ENCODE measurements at regions not wholly inside any gene's neighbourhood (a gene's known extent, or its start where the extent isn't known, plus 50 kb on each side); places are given as distances from the start of the nearest gene placed in this dataset.

- Histone ChIP-seq H3K9me3 (no peaks in the 10 kb centered on the region), H3K27me3 (no peaks in the 10 kb centered on the region), H3K36me3 (no peaks in the 10 kb centered on the region), H3K4me3 (no peak overlapping the region), H3K4me1 (ENCODE audit: insufficient read depth) (no peaks in the 10 kb centered on the region), H3K27ac (no peak overlapping the region)
- TF ChIP-seq POLR2A (IDR thresholded peaks at IDR 0.05), result no peak
- no peak for TF ChIP-seq EP300 (IDR thresholded peaks at IDR 0.05)
- TF ChIP-seq, protein P1, sequence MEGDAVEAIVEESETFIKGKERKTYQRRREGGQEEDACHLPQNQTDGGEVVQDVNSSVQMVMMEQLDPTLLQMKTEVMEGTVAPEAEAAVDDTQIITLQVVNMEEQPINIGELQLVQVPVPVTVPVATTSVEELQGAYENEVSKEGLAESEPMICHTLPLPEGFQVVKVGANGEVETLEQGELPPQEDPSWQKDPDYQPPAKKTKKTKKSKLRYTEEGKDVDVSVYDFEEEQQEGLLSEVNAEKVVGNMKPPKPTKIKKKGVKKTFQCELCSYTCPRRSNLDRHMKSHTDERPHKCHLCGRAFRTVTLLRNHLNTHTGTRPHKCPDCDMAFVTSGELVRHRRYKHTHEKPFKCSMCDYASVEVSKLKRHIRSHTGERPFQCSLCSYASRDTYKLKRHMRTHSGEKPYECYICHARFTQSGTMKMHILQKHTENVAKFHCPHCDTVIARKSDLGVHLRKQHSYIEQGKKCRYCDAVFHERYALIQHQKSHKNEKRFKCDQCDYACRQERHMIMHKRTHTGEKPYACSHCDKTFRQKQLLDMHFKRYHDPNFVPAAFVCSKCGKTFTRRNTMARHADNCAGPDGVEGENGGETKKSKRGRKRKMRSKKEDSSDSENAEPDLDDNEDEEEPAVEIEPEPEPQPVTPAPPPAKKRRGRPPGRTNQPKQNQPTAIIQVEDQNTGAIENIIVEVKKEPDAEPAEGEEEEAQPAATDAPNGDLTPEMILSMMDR (IDR thresholded peaks at IDR 0.05), result no peak
- intact Hi-C loops (cut with DNase I), result no loop called here
- DNase-seq, result no peak
- 58 to 65% (median 60%) methylated on average over 3 of the region's 3 CpGs for WGBS, 3 donors
These were observed 252.6 kb downstream of the ACTL7B start for GRCh38 chr9:108603141-108603540.

DNA sequence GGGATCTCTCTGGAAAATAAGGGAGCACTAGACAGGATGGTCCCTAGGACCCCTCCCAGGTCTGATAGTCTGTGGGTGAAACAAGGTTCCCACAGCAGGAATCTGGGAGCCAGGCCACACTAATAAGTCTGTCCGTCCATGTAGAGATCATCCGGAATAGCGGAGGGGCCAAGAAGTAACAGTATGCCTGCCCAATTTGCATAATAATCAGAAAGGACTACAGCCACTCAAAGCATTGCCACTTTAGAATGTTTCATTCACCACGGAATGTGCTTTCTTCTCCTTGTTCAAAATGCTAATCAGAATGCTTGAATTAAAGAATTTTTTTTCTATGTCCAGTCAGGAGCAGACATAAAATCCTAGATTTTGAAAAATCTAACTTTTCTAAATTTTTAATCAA, 254.9 kb downstream of the ACTL7B start:
- Histone ChIP-seq H3K4me3 (no peak overlapping the region), H3K27me3 (no peaks in the 10 kb centered on the region), H3K9me3 (no peaks in the 10 kb centered on the region), H3K36me3 (no peaks in the 10 kb centered on the region), H3K4me1 (ENCODE audit: insufficient read depth) (no peaks in the 10 kb centered on the region), H3K27ac (no peak overlapping the region)
- no peak for DNase-seq
- intact Hi-C loops (cut with DNase I), result no loop called here
- 74 to 82% (median 76%) methylated on average over 4 of the region's 4 CpGs for WGBS, 3 donors
- TF ChIP-seq, protein P1 (IDR thresholded peaks at IDR 0.05), result no peak
- TF ChIP-seq POLR2A (IDR thresholded peaks at IDR 0.05), result no peak
- TF ChIP-seq EP300 (IDR thresholded peaks at IDR 0.05), result no peak

- H3K27me3 ChIP-seq, result no peaks in the 10 kb centered on the region
- no peak overlapping the region for H3K4me3 ChIP-seq
- no peak overlapping the region for H3K27ac ChIP-seq
- no peaks in the 10 kb centered on the region for H3K4me1 ChIP-seq (ENCODE audit: insufficient read depth)
- 16 to 27% (median 18%) methylated on average over 1 of the region's 1 CpG for WGBS, 3 donors
- no peaks in the 10 kb centered on the region for H3K9me3 ChIP-seq
- DNase-seq, result no peak
- TF ChIP-seq POLR2A (IDR thresholded peaks at IDR 0.05), result no peak
- no peak for TF ChIP-seq EP300 (IDR thresholded peaks at IDR 0.05)
- TF ChIP-seq, protein P1 (IDR thresholded peaks at IDR 0.05), result no peak
- intact Hi-C loops (cut with DNase I), result no loop called here
- H3K36me3 ChIP-seq, result no peaks in the 10 kb centered on the region
These were observed 256.2 kb downstream of the ACTL7B start for GRCh38 chr9:108599571-108599970.

- intact Hi-C loops (cut with DNase I), result no loop called here
- Histone ChIP-seq H3K27ac (no peak overlapping the region), H3K9me3 (no peaks in the 10 kb centered on the region), H3K4me1 (ENCODE audit: insufficient read depth) (no peaks in the 10 kb centered on the region), H3K27me3 (no peaks in the 10 kb centered on the region), H3K4me3 (no peak overlapping the region), H3K36me3 (no peaks in the 10 kb centered on the region)
- DNase-seq, result no peak
- WGBS, 3 donors, result 93 to 97% (median 95%) methylated on average over 1 of the region's 1 CpG
- TF ChIP-seq, protein P1 (IDR thresholded peaks at IDR 0.05), result no peak
- TF ChIP-seq POLR2A (IDR thresholded peaks at IDR 0.05) (no peak), EP300 (IDR thresholded peaks at IDR 0.05) (no peak)
These were observed 264.7 kb downstream of the ACTL7B start for GRCh38 chr9:108591121-108591520.

DNA sequence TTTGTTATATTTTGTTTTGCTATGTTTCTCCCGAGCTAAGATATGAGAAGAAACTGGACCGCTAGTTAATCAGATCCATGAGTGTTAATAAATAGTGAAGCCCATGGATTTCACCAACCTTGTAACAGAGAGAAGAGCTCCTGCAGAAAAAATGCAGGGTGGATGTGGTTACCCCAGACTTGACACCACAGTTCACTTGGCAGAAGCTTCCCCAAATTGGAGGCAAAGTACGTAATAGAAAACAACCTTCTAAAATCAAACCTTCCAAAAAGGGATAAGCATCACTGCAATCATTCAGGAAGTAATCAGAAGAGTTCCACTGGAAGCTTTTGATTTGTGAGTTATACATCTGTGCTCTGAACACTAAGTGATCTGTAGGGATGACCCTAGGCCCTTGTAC, 267.5 kb downstream of the ACTL7B start:
- H3K4me3 ChIP-seq, result no peak overlapping the region
- no peaks in the 10 kb centered on the region for H3K36me3 ChIP-seq
- TF ChIP-seq POLR2A (IDR thresholded peaks at IDR 0.05) (no peak), EP300 (IDR thresholded peaks at IDR 0.05) (no peak)
- TF ChIP-seq, protein P1 (IDR thresholded peaks at IDR 0.05), result no peak
- H3K4me1 ChIP-seq (ENCODE audit: insufficient read depth), result no peaks in the 10 kb centered on the region
- intact Hi-C loops (cut with DNase I), result no loop called here
- 29 to 51% (median 36%) methylated on average over 3 of the region's 3 CpGs for WGBS, 3 donors
- H3K27ac ChIP-seq, result no peak overlapping the region
- H3K27me3 ChIP-seq, result no peaks in the 10 kb centered on the region
- no peaks in the 10 kb centered on the region for H3K9me3 ChIP-seq
- no peak for DNase-seq
